HepG2 (cell line): ENCODE measurements at regions not wholly inside any gene's neighbourhood (a gene's known extent, or its start where the extent isn't known, plus 50 kb on each side); places are given as distances from the start of the nearest gene placed in this dataset.

Source experiments
- FOSL1 ChIP-seq: sonication (generic); formaldehyde crosslinking; IDR thresholded peaks from 2 replicates; pipeline ENCODE4 v1.9.0; 2021; ENCODE audit warnings: missing genetic modification reagents, borderline replicate concordance
- FOXJ3 ChIP-seq: sonication (generic); formaldehyde crosslinking; IDR thresholded peaks from 2 replicates; pipeline ENCODE4 v1.4.0; 2020; ENCODE audit warnings: missing genetic modification reagents, mild to moderate bottlenecking, borderline replicate concordance
- KAT2B ChIP-seq: fragments of 150-350 bp; IDR thresholded peaks from 2 replicates; pipeline ENCODE4 v1.6.1; 2014; ENCODE audit warnings: low read depth, low read length, borderline replicate concordance
- POLR2A ChIP-seq, 2 experiments: IDR thresholded peaks; 2 replicates each; pipeline ENCODE4 v1.6.1; 2011; ENCODE audit warnings: low read depth in 2 of 2, low read length in 2 of 2, mild to moderate bottlenecking in 1 of 2, moderate library complexity in 1 of 2; ENCODE audit not compliant: insufficient read depth in 1 of 2
- ZBTB38 ChIP-seq: sonication (generic); formaldehyde crosslinking; IDR thresholded peaks from 2 replicates; pipeline ENCODE4 v1.5.1; 2020; ENCODE audit warnings: mild to moderate bottlenecking, missing genetic modification reagents
- ZNF292 ChIP-seq: sonication (generic); formaldehyde crosslinking; IDR thresholded peaks from 2 replicates; pipeline ENCODE4 v1.8.1; 2022; ENCODE audit warnings: mild to moderate bottlenecking, low read depth, missing genetic modification reagents, borderline replicate concordance
- ZNF792 ChIP-seq: IDR thresholded peaks from 2 replicates; pipeline ENCODE4 v1.6.1; 2016
- ZNF841 ChIP-seq: sonication (generic); formaldehyde crosslinking; IDR thresholded peaks from 2 replicates; pipeline ENCODE4 v1.8.1; 2023; ENCODE audit warnings: missing genetic modification reagents, borderline replicate concordance
- TF ChIP-seq, protein P1 (sequence below): sonication (generic); formaldehyde crosslinking; IDR thresholded peaks from 2 replicates; pipeline ENCODE4 v1.9.0; 2021; ENCODE audit warnings: missing genetic modification reagents, borderline replicate concordance
- TF ChIP-seq, protein P2 (sequence below): sonication (generic); formaldehyde crosslinking; IDR thresholded peaks from 2 replicates; pipeline ENCODE4 v1.4.0; 2020; ENCODE audit warnings: missing genetic modification reagents

DNA sequence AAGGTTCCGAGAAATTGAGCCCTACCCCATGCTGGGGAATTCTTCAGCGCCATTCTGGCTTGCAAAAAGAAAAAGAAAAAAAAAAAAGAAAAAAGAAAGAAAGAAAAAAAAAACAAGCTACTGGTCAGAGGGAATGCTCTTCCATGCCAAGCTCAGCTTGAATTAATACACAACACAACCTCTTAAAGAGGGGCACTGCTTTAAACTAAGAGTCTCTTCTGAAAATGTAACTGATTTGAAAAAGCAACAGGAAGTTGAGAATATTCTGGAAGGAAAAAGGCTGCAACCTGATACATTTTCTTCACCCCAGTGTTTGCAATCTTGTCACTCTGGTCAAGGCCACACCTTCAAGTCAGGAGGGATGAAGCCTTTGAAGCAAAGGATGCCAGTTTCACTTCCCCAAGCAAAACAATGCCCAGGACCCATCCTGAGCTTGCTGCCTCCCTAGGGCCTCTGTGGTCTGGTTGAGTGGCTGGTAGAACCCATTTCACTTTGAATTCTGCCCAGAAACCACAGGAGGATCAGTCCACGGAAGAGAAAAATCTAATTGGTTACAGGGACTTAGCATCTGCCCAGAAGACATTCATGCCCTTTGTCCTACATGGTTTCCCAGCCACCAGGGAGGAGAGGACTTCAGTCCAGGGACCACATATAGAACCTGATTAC is 389.7 kb downstream of the SOX9 start:
- TF ChIP-seq POLR2A (IDR thresholded peaks at IDR 0.05; ENCODE audit: insufficient read depth in 1 of 2, low read depth in 2 of 2, low read length in 2 of 2) (no peak), ZNF792 (CRISPR knock-in tag) (no peak), ZNF841 (CRISPR knock-in tag) (no peak), KAT2B (no peak), ZNF292 (no peak), FOSL1 (CRISPR knock-in tag) (no peak), FOXJ3 (CRISPR knock-in tag) (no peak), ZBTB38 (CRISPR knock-in tag) (no peak)
- TF ChIP-seq, protein P1, sequence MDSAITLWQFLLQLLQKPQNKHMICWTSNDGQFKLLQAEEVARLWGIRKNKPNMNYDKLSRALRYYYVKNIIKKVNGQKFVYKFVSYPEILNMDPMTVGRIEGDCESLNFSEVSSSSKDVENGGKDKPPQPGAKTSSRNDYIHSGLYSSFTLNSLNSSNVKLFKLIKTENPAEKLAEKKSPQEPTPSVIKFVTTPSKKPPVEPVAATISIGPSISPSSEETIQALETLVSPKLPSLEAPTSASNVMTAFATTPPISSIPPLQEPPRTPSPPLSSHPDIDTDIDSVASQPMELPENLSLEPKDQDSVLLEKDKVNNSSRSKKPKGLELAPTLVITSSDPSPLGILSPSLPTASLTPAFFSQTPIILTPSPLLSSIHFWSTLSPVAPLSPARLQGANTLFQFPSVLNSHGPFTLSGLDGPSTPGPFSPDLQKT (CRISPR knock-in tag) = no peak
- TF ChIP-seq, protein P2, sequence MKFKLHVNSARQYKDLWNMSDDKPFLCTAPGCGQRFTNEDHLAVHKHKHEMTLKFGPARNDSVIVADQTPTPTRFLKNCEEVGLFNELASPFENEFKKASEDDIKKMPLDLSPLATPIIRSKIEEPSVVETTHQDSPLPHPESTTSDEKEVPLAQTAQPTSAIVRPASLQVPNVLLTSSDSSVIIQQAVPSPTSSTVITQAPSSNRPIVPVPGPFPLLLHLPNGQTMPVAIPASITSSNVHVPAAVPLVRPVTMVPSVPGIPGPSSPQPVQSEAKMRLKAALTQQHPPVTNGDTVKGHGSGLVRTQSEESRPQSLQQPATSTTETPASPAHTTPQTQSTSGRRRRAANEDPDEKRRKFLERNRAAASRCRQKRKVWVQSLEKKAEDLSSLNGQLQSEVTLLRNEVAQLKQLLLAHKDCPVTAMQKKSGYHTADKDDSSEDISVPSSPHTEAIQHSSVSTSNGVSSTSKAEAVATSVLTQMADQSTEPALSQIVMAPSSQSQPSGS (CRISPR knock-in tag) = no peak
